ENCODE measurements at regions not wholly inside any gene's neighbourhood (a gene's known extent, or its start where the extent isn't known, plus 50 kb on each side); places are given as distances from the start of the nearest gene placed in this dataset.

DNA sequence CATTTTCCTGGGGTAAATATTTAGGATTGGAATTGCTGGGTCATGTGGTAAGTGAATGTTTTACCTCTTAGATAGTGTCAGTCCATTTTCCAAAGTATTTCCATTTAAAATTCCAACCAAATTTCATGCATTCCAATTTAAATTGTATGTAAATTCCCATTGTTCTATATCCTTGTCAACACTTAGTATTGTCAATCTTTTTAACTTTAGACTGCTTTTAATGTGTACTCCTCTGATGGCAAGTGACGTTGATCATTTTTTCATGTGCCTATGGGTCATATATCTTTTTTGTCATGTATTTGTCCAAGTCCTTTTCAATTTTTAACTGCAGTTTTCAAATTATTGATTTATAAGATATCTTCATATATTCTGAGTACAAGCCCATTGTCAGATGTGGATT lies 80.8 kb upstream of the FAM20C start:
- ATAC-seq, result no peak
- intact Hi-C loops (cut with DNase I), result no loop called here

DNA sequence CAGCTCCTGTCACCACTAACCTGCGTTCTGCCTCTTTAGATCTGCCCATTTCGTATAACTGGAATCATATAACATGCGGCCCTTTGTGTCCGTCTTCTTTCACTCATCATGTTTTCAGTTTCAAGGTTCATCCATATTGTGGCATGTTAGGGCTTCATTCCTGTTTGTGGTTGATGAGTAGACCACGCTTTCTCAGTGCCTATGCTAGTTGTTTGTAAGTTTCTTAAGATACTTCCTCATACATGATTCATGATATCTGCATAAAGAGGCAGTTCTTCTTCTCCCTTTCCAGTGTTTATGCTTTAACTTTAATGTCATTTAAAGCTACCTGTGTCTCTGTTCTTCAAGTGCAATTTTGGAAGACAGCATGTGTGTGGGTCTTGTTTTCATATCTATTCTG lies 79.5 kb upstream of the FAM20C start:
- Histone ChIP-seq H3K36me3 (ENCODE audit: insufficient read depth in 1 of 2, low read depth in 1 of 2) (no peaks in the 10 kb centered on the region), H3K4me1 (no peaks in the 10 kb centered on the region), H3K4me3 (no peak overlapping the region), H3K27ac (no peak overlapping the region), H3K27me3 (ENCODE audit: insufficient read depth in 3 of 3, low read length in 2 of 3) (peaks cover 0 to 11% (median 5%) of the 10 kb centered on the region in 3 donors), H3K9me3 (peaks cover 14% of the 10 kb centered on the region)
- 91 to 94% (median 91%) methylated on average over 5 of the region's 5 CpGs for WGBS, 3 donors
- DNase-seq, result no peak
- ATAC-seq, result no peak
- TF ChIP-seq, protein P1, sequence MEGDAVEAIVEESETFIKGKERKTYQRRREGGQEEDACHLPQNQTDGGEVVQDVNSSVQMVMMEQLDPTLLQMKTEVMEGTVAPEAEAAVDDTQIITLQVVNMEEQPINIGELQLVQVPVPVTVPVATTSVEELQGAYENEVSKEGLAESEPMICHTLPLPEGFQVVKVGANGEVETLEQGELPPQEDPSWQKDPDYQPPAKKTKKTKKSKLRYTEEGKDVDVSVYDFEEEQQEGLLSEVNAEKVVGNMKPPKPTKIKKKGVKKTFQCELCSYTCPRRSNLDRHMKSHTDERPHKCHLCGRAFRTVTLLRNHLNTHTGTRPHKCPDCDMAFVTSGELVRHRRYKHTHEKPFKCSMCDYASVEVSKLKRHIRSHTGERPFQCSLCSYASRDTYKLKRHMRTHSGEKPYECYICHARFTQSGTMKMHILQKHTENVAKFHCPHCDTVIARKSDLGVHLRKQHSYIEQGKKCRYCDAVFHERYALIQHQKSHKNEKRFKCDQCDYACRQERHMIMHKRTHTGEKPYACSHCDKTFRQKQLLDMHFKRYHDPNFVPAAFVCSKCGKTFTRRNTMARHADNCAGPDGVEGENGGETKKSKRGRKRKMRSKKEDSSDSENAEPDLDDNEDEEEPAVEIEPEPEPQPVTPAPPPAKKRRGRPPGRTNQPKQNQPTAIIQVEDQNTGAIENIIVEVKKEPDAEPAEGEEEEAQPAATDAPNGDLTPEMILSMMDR (IDR thresholded peaks at IDR 0.05), result no peak
- intact Hi-C loops (cut with DNase I), result no loop called here

More for the DNA sequence above, 80.8 kb upstream of the FAM20C start:
- H3K27me3 ChIP-seq (ENCODE audit: insufficient read depth in 3 of 3, low read length in 2 of 3), result peaks cover 0 to 11% (median 5%) of the 10 kb centered on the region in 3 donors
- TF ChIP-seq, protein P1 (IDR thresholded peaks at IDR 0.05), result no peak
- DNase-seq, result no peak
- WGBS, 3 donors, result 95 to 98% (median 98%) methylated on average over 1 of the region's 1 CpG
- H3K27ac ChIP-seq, result no peak overlapping the region
- no peak overlapping the region for H3K4me3 ChIP-seq
- no peaks in the 10 kb centered on the region for H3K36me3 ChIP-seq (ENCODE audit: insufficient read depth in 1 of 2, low read depth in 1 of 2)
- no peaks in the 10 kb centered on the region for H3K4me1 ChIP-seq
- peaks cover 14% of the 10 kb centered on the region for H3K9me3 ChIP-seq

DNA sequence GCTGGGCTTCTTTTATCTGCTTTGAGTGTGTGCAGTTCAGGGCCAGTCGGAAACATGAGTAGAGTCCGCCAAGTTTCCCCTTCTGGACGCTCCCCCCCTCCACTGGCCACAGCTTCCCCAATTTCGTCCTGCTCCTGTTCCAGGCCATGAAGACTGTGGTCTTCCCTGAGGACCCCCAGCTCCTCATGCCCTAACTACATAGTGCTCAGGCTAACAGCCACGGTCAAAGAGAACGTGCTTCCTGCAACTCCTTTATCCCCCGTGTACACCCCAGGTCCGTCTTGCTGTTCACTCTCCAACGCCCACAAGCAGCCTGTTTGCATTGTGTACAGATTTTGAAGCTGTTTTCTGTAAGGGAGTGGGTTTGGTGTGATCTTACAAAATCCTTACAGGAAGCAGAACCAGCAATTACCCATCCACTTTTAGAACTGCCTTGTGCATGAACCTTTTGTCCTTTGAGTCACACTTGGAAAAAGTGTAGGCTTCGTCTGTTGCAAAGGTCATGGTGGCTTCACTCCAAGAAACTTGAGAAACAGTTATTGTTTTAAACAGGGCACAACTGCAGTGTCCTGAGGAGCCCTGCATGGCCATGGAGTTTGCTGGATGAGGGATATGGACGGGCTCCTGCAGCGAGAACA lies 77.0 kb upstream of the FAM20C start:
- intact Hi-C loops (cut with DNase I), result no loop called here
- Histone ChIP-seq H3K9me3 (peaks cover 14% of the 10 kb centered on the region), H3K27me3 (ENCODE audit: insufficient read depth in 3 of 3, low read length in 2 of 3) (peaks cover 0 to 5% (median 2%) of the 10 kb centered on the region in 3 donors), H3K36me3 (ENCODE audit: insufficient read depth in 1 of 2, low read depth in 1 of 2) (no peaks in the 10 kb centered on the region), H3K4me1 (peaks cover 3% of the 10 kb centered on the region), H3K27ac (no peak overlapping the region), H3K4me3 (no peak overlapping the region)
- DNase-seq, result no peak
- WGBS, 3 donors, result 31 to 50% (median 37%) methylated on average over 12 of the region's 12 CpGs
- TF ChIP-seq, protein P1 (IDR thresholded peaks at IDR 0.05), result no peak
- ATAC-seq, result peak in 3 of 4 donors; percentile 44 to 89 (median 84)

DNA sequence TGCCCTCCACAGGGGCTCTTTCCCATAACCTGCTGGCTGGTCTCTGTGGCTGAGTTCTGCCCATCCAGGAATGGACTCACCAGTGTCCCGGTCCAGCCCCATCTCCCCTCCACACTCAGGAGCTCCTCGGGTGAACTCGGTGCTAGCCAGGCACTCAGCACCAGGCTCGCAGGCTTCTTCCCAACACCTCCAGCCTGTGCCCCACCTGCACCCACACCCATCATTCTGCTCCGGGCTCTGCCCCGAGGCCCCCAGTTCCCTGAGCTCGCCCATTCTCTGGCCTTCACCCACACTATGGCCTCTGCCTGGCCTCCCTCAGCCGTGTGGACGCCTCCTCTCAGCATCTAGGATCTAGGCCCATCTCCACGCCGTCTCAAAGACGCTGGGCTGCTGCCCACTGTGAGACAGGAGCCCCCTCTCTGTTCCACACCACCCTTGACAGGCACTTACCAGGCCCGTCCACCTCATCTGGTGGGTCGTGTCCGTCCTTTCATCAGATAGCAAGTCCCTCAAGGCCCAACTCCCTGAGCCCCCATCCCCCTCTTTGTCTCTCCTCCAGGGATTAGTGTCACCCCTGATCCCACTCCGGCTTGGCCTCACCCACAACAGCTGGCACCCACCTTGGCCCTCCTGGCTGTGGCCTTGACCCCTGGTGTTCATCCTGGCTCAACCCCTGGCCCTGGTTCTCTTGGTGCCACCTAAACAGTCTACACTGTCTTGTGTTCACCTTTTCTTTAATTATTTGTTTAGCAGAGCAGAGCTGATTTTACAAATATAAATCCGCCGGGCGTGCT lies 76.0 kb upstream of the FAM20C start:
- Histone ChIP-seq H3K4me1 (peaks cover 3% of the 10 kb centered on the region), H3K27ac (no peak overlapping the region), H3K27me3 (ENCODE audit: insufficient read depth in 3 of 3, low read length in 2 of 3) (peaks cover 0 to 2% (median 0%) of the 10 kb centered on the region in 3 donors), H3K36me3 (ENCODE audit: insufficient read depth in 1 of 2, low read depth in 1 of 2) (no peaks in the 10 kb centered on the region), H3K9me3 (peaks cover 13% of the 10 kb centered on the region), H3K4me3 (no peak overlapping the region)
- DNase-seq (no peak), ATAC-seq (no peak)
- TF ChIP-seq, protein P1 (IDR thresholded peaks at IDR 0.05), result no peak
- intact Hi-C loops (cut with DNase I), result no loop called here
- WGBS, 3 donors, result 89 to 94% (median 94%) methylated on average over 16 to 19 of the region's 19 CpGs
